ENCODE measurements at regions not wholly inside any gene's neighbourhood (a gene's known extent, or its start where the extent isn't known, plus 50 kb on each side); places are given as distances from the start of the nearest gene placed in this dataset.

GRCh38 chr2:111691164-111691875 is 192.7 kb downstream of the ANAPC1 start:
- TF ChIP-seq CTCF (IDR thresholded peaks at IDR 0.05; ENCODE audit: borderline replicate concordance, control extremely low read depth, extremely low read depth, insufficient read depth, missing control alignments), result no peak
- no peak for DNase-seq (ENCODE audit: low spot score)
- in situ Hi-C loops (cut with MboI; ENCODE audit: low sequenced_read_pairs, unreplicated experiment), result no loop called here

GRCh38 chr2:111692311-111692710 is 191.7 kb downstream of the ANAPC1 start:
- no peak for DNase-seq (ENCODE audit: low spot score)
- in situ Hi-C loops (cut with MboI; ENCODE audit: low sequenced_read_pairs, unreplicated experiment), result no loop called here
- TF ChIP-seq CTCF (IDR thresholded peaks at IDR 0.05; ENCODE audit: borderline replicate concordance, control extremely low read depth, extremely low read depth, insufficient read depth, missing control alignments), result no peak

GRCh38 chr2:111694700-111695101 is 189.3 kb downstream of the ANAPC1 start:
- no peak for TF ChIP-seq CTCF (IDR thresholded peaks at IDR 0.05; ENCODE audit: borderline replicate concordance, control extremely low read depth, extremely low read depth, insufficient read depth, missing control alignments)

GRCh38 chr2:111695441-111696007 is 188.5 kb downstream of the ANAPC1 start:
- in situ Hi-C loops (cut with MboI; ENCODE audit: low sequenced_read_pairs, unreplicated experiment), result no loop called here

More at GRCh38 chr2:111694700-111695101, 189.3 kb downstream of the ANAPC1 start:
- DNase-seq (ENCODE audit: low spot score), result no peak
- in situ Hi-C loops (cut with MboI; ENCODE audit: low sequenced_read_pairs, unreplicated experiment), result no loop called here

GRCh38 chr2:111696226-111696625 is 187.8 kb downstream of the ANAPC1 start:
- TF ChIP-seq CTCF (IDR thresholded peaks at IDR 0.05; ENCODE audit: borderline replicate concordance, control extremely low read depth, extremely low read depth, insufficient read depth, missing control alignments), result no peak
- no peak for DNase-seq (ENCODE audit: low spot score)
- in situ Hi-C loops (cut with MboI; ENCODE audit: low sequenced_read_pairs, unreplicated experiment), result no loop called here

More at GRCh38 chr2:111695441-111696007, 188.5 kb downstream of the ANAPC1 start:
- no peak for TF ChIP-seq CTCF (IDR thresholded peaks at IDR 0.05; ENCODE audit: borderline replicate concordance, control extremely low read depth, extremely low read depth, insufficient read depth, missing control alignments)
- no peak for DNase-seq (ENCODE audit: low spot score)

- TF ChIP-seq CTCF (IDR thresholded peaks at IDR 0.05; ENCODE audit: borderline replicate concordance, control extremely low read depth, extremely low read depth, insufficient read depth, missing control alignments), result no peak
- in situ Hi-C loops (cut with MboI; ENCODE audit: low sequenced_read_pairs, unreplicated experiment), result no loop called here
Measured at GRCh38 chr2:111697560-111697959, 186.4 kb downstream of the ANAPC1 start.

More at GRCh38 chr2:111697560-111697959, 186.4 kb downstream of the ANAPC1 start:
- no peak for DNase-seq (ENCODE audit: low spot score)
